Right lobe of liver (tissue), 4 donors: ENCODE measurements at regions not wholly inside any gene's neighbourhood (a gene's known extent, or its start where the extent isn't known, plus 50 kb on each side); places are given as distances from the start of the nearest gene placed in this dataset.

Experiments
- POLR2A ChIP-seq: fragments of 450-650 bp; IDR thresholded peaks from one replicate; pipeline ENCODE4 v1.6.1; 2017; ENCODE audit warnings: antibody characterized with exemption, mild to moderate bottlenecking
- TF ChIP-seq, protein P1 (sequence below), 4 donors: fragments of 200-600 bp in 3 of 4; fragments of 450-650 bp in 1 of 4; IDR thresholded peaks; one replicate each; pipeline versions ENCODE4 v1.5.1 to v1.8.0; 2016 to 2022; ENCODE audit warnings: antibody characterized with exemption in 4 of 4, mild to moderate bottlenecking in 2 of 4
- donor health status: DM: no; HTN: no; CAD: no.
- donor health status: DM: no; HTN: no; CAD: no.
- donor health status: DM: no; HTN: yes; CAD: no.

DNA sequence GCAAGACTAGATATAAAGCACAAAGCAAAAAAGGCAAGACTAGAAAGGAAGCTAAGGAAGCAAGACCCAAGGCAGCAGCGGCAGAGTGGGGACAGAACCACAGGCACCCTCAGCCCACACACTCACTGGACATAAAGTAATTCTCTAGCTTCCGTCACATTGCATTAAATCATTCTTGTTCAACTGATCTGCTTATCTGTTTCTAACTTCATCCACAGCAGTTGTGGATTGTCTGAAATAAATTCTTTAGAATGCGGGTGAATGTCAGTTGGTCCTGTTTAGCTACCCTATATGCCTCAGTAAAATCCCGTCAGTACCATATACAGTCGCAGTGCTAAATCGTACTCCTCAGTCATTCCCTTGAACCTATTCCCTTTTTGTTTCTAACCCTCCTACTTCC lies 183.2 kb upstream of the SLC39A10 start:
- TF ChIP-seq, protein P1, sequence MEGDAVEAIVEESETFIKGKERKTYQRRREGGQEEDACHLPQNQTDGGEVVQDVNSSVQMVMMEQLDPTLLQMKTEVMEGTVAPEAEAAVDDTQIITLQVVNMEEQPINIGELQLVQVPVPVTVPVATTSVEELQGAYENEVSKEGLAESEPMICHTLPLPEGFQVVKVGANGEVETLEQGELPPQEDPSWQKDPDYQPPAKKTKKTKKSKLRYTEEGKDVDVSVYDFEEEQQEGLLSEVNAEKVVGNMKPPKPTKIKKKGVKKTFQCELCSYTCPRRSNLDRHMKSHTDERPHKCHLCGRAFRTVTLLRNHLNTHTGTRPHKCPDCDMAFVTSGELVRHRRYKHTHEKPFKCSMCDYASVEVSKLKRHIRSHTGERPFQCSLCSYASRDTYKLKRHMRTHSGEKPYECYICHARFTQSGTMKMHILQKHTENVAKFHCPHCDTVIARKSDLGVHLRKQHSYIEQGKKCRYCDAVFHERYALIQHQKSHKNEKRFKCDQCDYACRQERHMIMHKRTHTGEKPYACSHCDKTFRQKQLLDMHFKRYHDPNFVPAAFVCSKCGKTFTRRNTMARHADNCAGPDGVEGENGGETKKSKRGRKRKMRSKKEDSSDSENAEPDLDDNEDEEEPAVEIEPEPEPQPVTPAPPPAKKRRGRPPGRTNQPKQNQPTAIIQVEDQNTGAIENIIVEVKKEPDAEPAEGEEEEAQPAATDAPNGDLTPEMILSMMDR (IDR thresholded peaks at IDR 0.05) = no peak
- TF ChIP-seq POLR2A = no peak
